HepG2 (cell line): ENCODE measurements at regions not wholly inside any gene's neighbourhood (a gene's known extent, or its start where the extent isn't known, plus 50 kb on each side); places are given as distances from the start of the nearest gene placed in this dataset.

Source experiments
- AKAP8 ChIP-seq: sonication (generic); formaldehyde crosslinking; IDR thresholded peaks from 2 replicates; pipeline ENCODE4 v1.5.1; 2020; ENCODE audit warnings: mild to moderate bottlenecking, missing genetic modification reagents
- CBX2 ChIP-seq, 2 experiments: fragments of 200-600 bp in 1 of 2; sonication (generic); formaldehyde crosslinking in 1 of 2; IDR thresholded peaks; 2 replicates each; pipeline versions ENCODE4 v1.7.0 to v1.8.1; 2018 to 2022; ENCODE audit warnings: low read depth in 2 of 2, low read length in 1 of 2, mild to moderate bottlenecking in 1 of 2, missing genetic modification reagents in 1 of 2
- CREM ChIP-seq, 2 experiments: sonication (generic) in 1 of 2; formaldehyde crosslinking in 1 of 2; IDR thresholded peaks; 2 replicates each; pipeline versions ENCODE4 v1.4.0 to v1.6.1; 2016 to 2020; ENCODE audit warnings: antibody characterized with exemption in 1 of 2, mild to moderate bottlenecking in 1 of 2, missing genetic modification reagents in 1 of 2
- ERF ChIP-seq: IDR thresholded peaks from 2 replicates; pipeline ENCODE4 v1.6.1; 2018; ENCODE audit warnings: missing biosample characterization, missing genetic modification reagents
- FOXJ3 ChIP-seq: sonication (generic); formaldehyde crosslinking; IDR thresholded peaks from 2 replicates; pipeline ENCODE4 v1.4.0; 2020; ENCODE audit warnings: missing genetic modification reagents, mild to moderate bottlenecking, borderline replicate concordance
- KAT8 ChIP-seq: IDR thresholded peaks from 2 replicates; pipeline ENCODE4 v1.6.1; 2016; ENCODE audit warnings: missing genetic modification reagents, missing compliant biosample characterization
- MIER3 ChIP-seq: IDR thresholded peaks from 2 replicates; pipeline ENCODE4 v1.6.1; 2016; ENCODE audit warnings: missing compliant biosample characterization, borderline replicate concordance
- MTA1 ChIP-seq: sonication (generic); formaldehyde crosslinking; IDR thresholded peaks from 2 replicates; pipeline ENCODE4 v1.4.0; 2020; ENCODE audit warnings: missing genetic modification reagents, mild to moderate bottlenecking, borderline replicate concordance
- NCOA2 ChIP-seq: sonication (generic); formaldehyde crosslinking; IDR thresholded peaks from 2 replicates; pipeline ENCODE4 v1.8.0; 2022; ENCODE audit warnings: inconsistent platforms
- SAP130 ChIP-seq: IDR thresholded peaks from 2 replicates; pipeline ENCODE4 v1.6.1; 2016; ENCODE audit warnings: low read depth
- SMC3 ChIP-seq: IDR thresholded peaks from 2 replicates; pipeline ENCODE4 v1.6.1; 2011; ENCODE audit warnings: low read length, improper control_type of control experiment
- TCF7 ChIP-seq: sonication (generic); IDR thresholded peaks from 2 replicates; pipeline ENCODE4 v1.6.1; 2016; ENCODE audit warnings: antibody characterized with exemption, low read depth
- ZFP36 ChIP-seq: fragments of 150-350 bp; IDR thresholded peaks from 2 replicates; pipeline ENCODE4 v1.6.1; 2018; ENCODE audit warnings: borderline replicate concordance, low read length, low read depth; ENCODE audit not compliant: partially characterized antibody
- ZFX ChIP-seq: sonication (generic); formaldehyde crosslinking; IDR thresholded peaks from 2 replicates; pipeline ENCODE4 v1.4.0; 2020; ENCODE audit warnings: mild to moderate bottlenecking, low read depth, missing genetic modification reagents, moderate library complexity
- ZNF274 ChIP-seq: sonication (generic); formaldehyde crosslinking; IDR thresholded peaks from 2 replicates; pipeline ENCODE4 v1.5.1; 2020; ENCODE audit warnings: mild to moderate bottlenecking, missing genetic modification reagents
- ZNF337 ChIP-seq: sonication (generic); formaldehyde crosslinking; IDR thresholded peaks from 2 replicates; pipeline ENCODE4 v1.5.1; 2020; ENCODE audit warnings: missing genetic modification reagents, low read depth, mild to moderate bottlenecking, borderline replicate concordance
- ZNF432 ChIP-seq: sonication (generic); formaldehyde crosslinking; IDR thresholded peaks from 2 replicates; pipeline ENCODE4 v1.5.0; 2020; ENCODE audit warnings: missing genetic modification reagents, mild to moderate bottlenecking, borderline replicate concordance
- ZNF451 ChIP-seq: sonication (generic); formaldehyde crosslinking; IDR thresholded peaks from 2 replicates; pipeline ENCODE4 v1.5.0; 2020; ENCODE audit warnings: mild to moderate bottlenecking, missing genetic modification reagents
- ZNF607 ChIP-seq: sonication (generic); formaldehyde crosslinking; IDR thresholded peaks from 2 replicates; pipeline ENCODE4 v1.5.1; 2020; ENCODE audit warnings: missing genetic modification reagents, mild to moderate bottlenecking, borderline replicate concordance
- ZNF746 ChIP-seq: sonication (generic); formaldehyde crosslinking; IDR thresholded peaks from 2 replicates; pipeline ENCODE4 v1.8.0; 2022; ENCODE audit warnings: mild to moderate bottlenecking, missing genetic modification reagents
- ZNF749 ChIP-seq: sonication (generic); formaldehyde crosslinking; IDR thresholded peaks from 2 replicates; pipeline ENCODE4 v1.8.0; 2022; ENCODE audit warnings: mild to moderate bottlenecking, missing genetic modification reagents, moderate library complexity, borderline replicate concordance
- ZNF790 ChIP-seq: sonication (generic); formaldehyde crosslinking; IDR thresholded peaks from 2 replicates; pipeline ENCODE4 v1.8.0; 2022; ENCODE audit warnings: missing genetic modification reagents, mild to moderate bottlenecking, borderline replicate concordance
- TF ChIP-seq, protein P1 (sequence below): IDR thresholded peaks from 2 replicates; pipeline ENCODE4 v1.6.1; 2016
- TF ChIP-seq, protein P2 (sequence below): sonication (generic); formaldehyde crosslinking; IDR thresholded peaks from 2 replicates; pipeline ENCODE4 v1.4.0; 2020; ENCODE audit warnings: missing genetic modification reagents
- TF ChIP-seq, protein P3 (sequence below): sonication (generic); formaldehyde crosslinking; IDR thresholded peaks from 2 replicates; pipeline ENCODE4 v1.5.0; 2020; ENCODE audit warnings: mild to moderate bottlenecking, missing genetic modification reagents

DNA sequence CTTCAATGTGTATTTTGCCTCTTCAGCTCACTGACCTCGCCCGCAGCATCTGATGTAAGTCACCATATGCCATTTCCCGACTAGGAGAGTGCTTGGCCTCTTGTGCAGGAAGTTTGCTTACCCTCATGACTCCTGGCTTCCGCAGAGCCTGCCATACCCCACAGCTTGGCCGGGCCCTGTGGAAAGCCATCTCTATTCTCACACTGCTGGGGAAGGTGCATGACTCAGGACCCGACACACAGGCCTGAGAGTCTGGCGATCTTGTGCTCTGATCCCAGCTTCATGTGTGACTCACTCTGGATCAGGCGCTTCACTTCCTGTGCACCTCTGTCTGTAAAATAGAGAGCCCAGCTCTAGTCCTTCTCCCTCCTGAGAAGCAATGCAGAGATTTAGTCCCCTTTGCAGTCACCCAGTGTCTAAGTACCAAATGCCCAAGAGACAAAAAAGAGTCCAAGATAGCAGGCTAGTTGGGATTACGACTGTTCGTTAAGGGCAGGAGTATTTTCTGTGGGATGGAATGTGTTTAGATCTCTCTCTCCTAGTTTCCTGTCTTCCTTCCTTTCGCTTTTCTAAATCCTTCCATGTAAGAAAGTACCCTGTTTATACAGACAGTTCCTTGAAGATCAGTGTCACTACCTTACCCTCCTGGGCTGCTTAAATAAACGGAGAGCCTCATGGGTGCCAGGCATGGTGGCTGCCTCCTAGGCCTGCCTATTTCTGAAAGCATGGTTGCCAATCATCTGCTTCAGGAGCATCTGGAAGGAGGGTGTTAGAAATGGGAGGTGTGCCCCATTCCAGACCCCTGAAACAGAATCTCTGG, 62.8 kb upstream of the KIF26B start (continued):
- TF ChIP-seq, protein P1, sequence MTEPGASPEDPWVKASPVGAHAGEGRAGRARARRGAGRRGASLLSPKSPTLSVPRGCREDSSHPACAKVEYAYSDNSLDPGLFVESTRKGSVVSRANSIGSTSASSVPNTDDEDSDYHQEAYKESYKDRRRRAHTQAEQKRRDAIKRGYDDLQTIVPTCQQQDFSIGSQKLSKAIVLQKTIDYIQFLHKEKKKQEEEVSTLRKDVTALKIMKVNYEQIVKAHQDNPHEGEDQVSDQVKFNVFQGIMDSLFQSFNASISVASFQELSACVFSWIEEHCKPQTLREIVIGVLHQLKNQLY (CRISPR knock-in tag): 0 out of 2 replicates have a peak, but pooled peaks have one; percentile 17
- TF ChIP-seq MIER3 (CRISPR knock-in tag): peak; percentile 74; the same call in 1 of the 2 replicates
- 0 out of 2 replicates have a peak, but pooled peaks have one; percentile 46 for TF ChIP-seq ZNF607 (CRISPR knock-in tag)
- peak; percentile 50; the same call in 1 of the 2 replicates for TF ChIP-seq NCOA2 (CRISPR knock-in tag)
- TF ChIP-seq CBX2 (IDR thresholded peaks at IDR 0.05; ENCODE audit: low read depth, low read length): no peak
- no peak for TF ChIP-seq CBX2 (CRISPR knock-in tag; IDR thresholded peaks at IDR 0.05; ENCODE audit: low read depth)
- TF ChIP-seq ZNF451 (CRISPR knock-in tag): no peak
- no peak for TF ChIP-seq ZNF746 (CRISPR knock-in tag)
- TF ChIP-seq, protein P2, sequence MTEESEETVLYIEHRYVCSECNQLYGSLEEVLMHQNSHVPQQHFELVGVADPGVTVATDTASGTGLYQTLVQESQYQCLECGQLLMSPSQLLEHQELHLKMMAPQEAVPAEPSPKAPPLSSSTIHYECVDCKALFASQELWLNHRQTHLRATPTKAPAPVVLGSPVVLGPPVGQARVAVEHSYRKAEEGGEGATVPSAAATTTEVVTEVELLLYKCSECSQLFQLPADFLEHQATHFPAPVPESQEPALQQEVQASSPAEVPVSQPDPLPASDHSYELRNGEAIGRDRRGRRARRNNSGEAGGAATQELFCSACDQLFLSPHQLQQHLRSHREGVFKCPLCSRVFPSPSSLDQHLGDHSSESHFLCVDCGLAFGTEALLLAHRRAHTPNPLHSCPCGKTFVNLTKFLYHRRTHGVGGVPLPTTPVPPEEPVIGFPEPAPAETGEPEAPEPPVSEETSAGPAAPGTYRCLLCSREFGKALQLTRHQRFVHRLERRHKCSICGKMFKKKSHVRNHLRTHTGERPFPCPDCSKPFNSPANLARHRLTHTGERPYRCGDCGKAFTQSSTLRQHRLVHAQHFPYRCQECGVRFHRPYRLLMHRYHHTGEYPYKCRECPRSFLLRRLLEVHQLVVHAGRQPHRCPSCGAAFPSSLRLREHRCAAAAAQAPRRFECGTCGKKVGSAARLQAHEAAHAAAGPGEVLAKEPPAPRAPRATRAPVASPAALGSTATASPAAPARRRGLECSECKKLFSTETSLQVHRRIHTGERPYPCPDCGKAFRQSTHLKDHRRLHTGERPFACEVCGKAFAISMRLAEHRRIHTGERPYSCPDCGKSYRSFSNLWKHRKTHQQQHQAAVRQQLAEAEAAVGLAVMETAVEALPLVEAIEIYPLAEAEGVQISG: 0 out of 2 replicates have a peak, but pooled peaks have one; percentile 38
- peak; percentile 82 for TF ChIP-seq SAP130 (CRISPR knock-in tag)
- TF ChIP-seq ZFP36: no peak
- no peak; the same call in 1 of the 2 replicates for TF ChIP-seq ZNF274 (CRISPR knock-in tag)
- no peak for TF ChIP-seq TCF7
- no peak for TF ChIP-seq ZNF790 (CRISPR knock-in tag)
- peak; percentile 83 for TF ChIP-seq ERF (CRISPR knock-in tag)
- TF ChIP-seq SMC3: no peak
- no peak for TF ChIP-seq MTA1 (CRISPR knock-in tag)
- no peak for TF ChIP-seq CREM (IDR thresholded peaks at IDR 0.05)
- no peak for TF ChIP-seq CREM (CRISPR knock-in tag; IDR thresholded peaks at IDR 0.05)
- no peak for TF ChIP-seq ZNF432 (CRISPR knock-in tag)
- TF ChIP-seq AKAP8: no peak
- no peak for TF ChIP-seq ZNF337
- TF ChIP-seq, protein P3, sequence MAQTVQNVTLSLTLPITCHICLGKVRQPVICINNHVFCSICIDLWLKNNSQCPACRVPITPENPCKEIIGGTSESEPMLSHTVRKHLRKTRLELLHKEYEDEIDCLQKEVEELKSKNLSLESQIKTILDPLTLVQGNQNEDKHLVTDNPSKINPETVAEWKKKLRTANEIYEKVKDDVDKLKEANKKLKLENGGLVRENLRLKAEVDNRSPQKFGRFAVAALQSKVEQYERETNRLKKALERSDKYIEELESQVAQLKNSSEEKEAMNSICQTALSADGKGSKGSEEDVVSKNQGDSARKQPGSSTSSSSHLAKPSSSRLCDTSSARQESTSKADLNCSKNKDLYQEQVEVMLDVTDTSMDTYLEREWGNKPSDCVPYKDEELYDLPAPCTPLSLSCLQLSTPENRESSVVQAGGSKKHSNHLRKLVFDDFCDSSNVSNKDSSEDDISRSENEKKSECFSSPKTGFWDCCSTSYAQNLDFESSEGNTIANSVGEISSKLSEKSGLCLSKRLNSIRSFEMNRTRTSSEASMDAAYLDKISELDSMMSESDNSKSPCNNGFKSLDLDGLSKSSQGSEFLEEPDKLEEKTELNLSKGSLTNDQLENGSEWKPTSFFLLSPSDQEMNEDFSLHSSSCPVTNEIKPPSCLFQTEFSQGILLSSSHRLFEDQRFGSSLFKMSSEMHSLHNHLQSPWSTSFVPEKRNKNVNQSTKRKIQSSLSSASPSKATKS (CRISPR knock-in tag): no peak
- peak; percentile 79 for TF ChIP-seq KAT8 (CRISPR knock-in tag)
- TF ChIP-seq ZNF749 (CRISPR knock-in tag): no peak
- no peak for TF ChIP-seq FOXJ3 (CRISPR knock-in tag)
- TF ChIP-seq ZFX (CRISPR knock-in tag): peak; percentile 63
